PC-3 (cell line): ENCODE measurements at regions not wholly inside any gene's neighbourhood (a gene's known extent, or its start where the extent isn't known, plus 50 kb on each side); places are given as distances from the start of the nearest gene placed in this dataset.

Experiments used
- ATAC-seq: fragments of 200-7000 bp; cut with Tn5 transposase; 2 replicates; pipeline ENCODE4 v1.9.1; 2020; ENCODE audit warnings: mild to moderate bottlenecking, moderate library complexity
- BruUV-seq: library from RNA; stranded (reverse); fragments of 400-500 nt; replicated peaks from 2 replicates; lab custom pipeline; 2021; lab: Mats Ljungman, UMichigan
- CTCF ChIA-PET: fragments of 300-600 bp; sonication (Branson Sonifier 250); formaldehyde crosslinking; loops from one replicate; lab custom pipeline; 2022; ENCODE audit warnings: antibody characterized with exemption; lab: Charles Lee
- POLR2A ChIA-PET: fragments of 300-600 bp; sonication (Branson Sonifier 250); formaldehyde crosslinking; loops from one replicate; lab custom pipeline; 2022; ENCODE audit warnings: antibody characterized with exemption; ENCODE audit not compliant: unreplicated experiment; lab: Charles Lee
- DNase-seq: peaks from one replicate; pipeline ENCODE4 v3.0.0-alpha.2; 2015
- H2AFZ ChIP-seq: fragments of 300-600 bp; sonication (generic); 2 replicates; pipeline ENCODE4 v1.6.0; 2016; ENCODE audit warnings: antibody characterized with exemption, low read length
- H3F3A ChIP-seq: fragments of 300-600 bp; sonication (generic); one replicate; pipeline ENCODE4 v1.6.0; 2017; ENCODE audit warnings: antibody characterized with exemption, low read length, control low read depth, mild to moderate bottlenecking; ENCODE audit not compliant: unreplicated experiment
- H3K27ac ChIP-seq: fragments of 300-600 bp; sonication (generic); 2 replicates; pipeline ENCODE4 v1.5.1; 2016; ENCODE audit warnings: mild to moderate bottlenecking, low read length
- H3K27me3 ChIP-seq: fragments of 300-600 bp; sonication (generic); 2 replicates; pipeline ENCODE4 v1.6.1; 2016; ENCODE audit warnings: low read length, mixed read lengths
- H3K36me3 ChIP-seq: fragments of 300-600 bp; sonication (generic); 2 replicates; pipeline ENCODE4 v1.6.1; 2016; ENCODE audit warnings: low read depth, mixed run types, low read length, mixed read lengths
- H3K4me1 ChIP-seq: fragments of 300-600 bp; sonication (generic); 2 replicates; pipeline ENCODE4 v1.5.1; 2016; ENCODE audit warnings: low read length; ENCODE audit not compliant: insufficient read depth
- H3K4me2 ChIP-seq: fragments of 300-600 bp; sonication (generic); 2 replicates; pipeline ENCODE4 v1.6.0; 2016; ENCODE audit warnings: low read length
- H3K4me3 ChIP-seq: fragments of 300-600 bp; sonication (generic); 2 replicates; pipeline ENCODE4 v1.5.1; 2016; ENCODE audit warnings: mild to moderate bottlenecking, low read length, mixed read lengths
- H3K79me2 ChIP-seq: fragments of 300-600 bp; sonication (generic); 2 replicates; pipeline ENCODE4 v1.6.1; 2017; ENCODE audit warnings: low read length, mixed read lengths
- H3K9ac ChIP-seq: fragments of 300-600 bp; sonication (generic); 2 replicates; pipeline ENCODE4 v1.6.0; 2016; ENCODE audit warnings: mild to moderate bottlenecking, low read length
- H3K9me2 ChIP-seq: fragments of 300-600 bp; sonication (generic); replicated peaks from 2 replicates; pipeline ENCODE4 v1.6.1; 2016; ENCODE audit warnings: mixed run types, low read length, mixed read lengths
- H3K9me3 ChIP-seq: fragments of 300-600 bp; sonication (generic); 2 replicates; pipeline ENCODE4 v1.6.1; 2016; ENCODE audit warnings: low read length, mixed read lengths
- H4K20me1 ChIP-seq: fragments of 300-600 bp; sonication (generic); 2 replicates; pipeline ENCODE4 v1.6.1; 2016; ENCODE audit warnings: low read length, mixed read lengths
- CTCF ChIP-seq: fragments of 300-600 bp; sonication (generic); conservative IDR thresholded peaks from 2 replicates; pipeline ENCODE4 v1.5.1; 2017; ENCODE audit warnings: antibody characterized with exemption, low read depth, mild to moderate bottlenecking, low read length
- EZH2 ChIP-seq: fragments of 300-600 bp; sonication (generic); IDR thresholded peaks from one replicate; pipeline ENCODE4 v1.6.1; 2017; ENCODE audit warnings: antibody characterized with exemption, mild to moderate bottlenecking, low read length; ENCODE audit not compliant: unreplicated experiment
- EZH2phosphoT487 ChIP-seq: fragments of 300-600 bp; sonication (generic); IDR thresholded peaks from 2 replicates; pipeline ENCODE4 v1.6.1; 2018; ENCODE audit warnings: mild to moderate bottlenecking, antibody characterized with exemption, low read length, borderline replicate concordance
- intact Hi-C: fragments of 100-400 bp; cut with micrococcal nuclease; formaldehyde crosslinking; loops from 2 replicates; pipeline ENCODE4 v1.9.0; 2023

DNA sequence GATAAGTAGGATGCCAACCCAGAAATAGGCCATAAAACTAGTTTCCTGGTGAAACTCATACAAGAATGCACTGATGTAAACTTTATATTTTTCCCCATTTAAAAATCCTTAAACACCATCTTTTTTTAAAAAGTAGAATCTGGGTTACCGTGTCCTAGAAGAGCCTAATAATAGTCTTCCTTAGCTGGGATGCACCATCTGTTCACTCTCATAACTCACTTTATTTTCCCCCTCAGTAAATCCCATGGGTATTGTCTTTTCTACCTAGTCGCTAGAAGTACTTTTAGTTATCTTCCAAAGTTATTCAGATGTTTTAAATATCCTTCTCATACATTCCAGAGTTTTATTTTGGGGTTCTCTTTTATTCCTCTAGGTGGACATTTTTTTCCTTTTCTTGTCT lies 250.2 kb downstream of the PLA2G4A start:
- Histone ChIP-seq H3K36me3 (no peaks in the 10 kb centered on the region), H3K4me3 (no peak overlapping the region), H4K20me1 (no peaks in the 10 kb centered on the region), H3F3A (no peaks in the 10 kb centered on the region), H3K27me3 (no peaks in the 10 kb centered on the region), H3K9me3 (no peaks in the 10 kb centered on the region), H3K4me2 (no peak overlapping the region), H2AFZ (no peak overlapping the region), H3K9ac (no peak overlapping the region), H3K79me2 (no peaks in the 10 kb centered on the region), H3K27ac (no peak overlapping the region), H3K4me1 (no peaks in the 10 kb centered on the region), H3K9me2 (no peaks in the 10 kb centered on the region)
- ATAC-seq (no peak), DNase-seq (no peak)
- intact Hi-C loops = no loop called here
- no peak for TF ChIP-seq EZH2phosphoT487
- TF ChIP-seq CTCF = no peak
- no peak for TF ChIP-seq EZH2
- POLR2A ChIA-PET = no interaction called here
- BruUV-seq = no TSS peak
- CTCF ChIA-PET = no interaction called here

DNA sequence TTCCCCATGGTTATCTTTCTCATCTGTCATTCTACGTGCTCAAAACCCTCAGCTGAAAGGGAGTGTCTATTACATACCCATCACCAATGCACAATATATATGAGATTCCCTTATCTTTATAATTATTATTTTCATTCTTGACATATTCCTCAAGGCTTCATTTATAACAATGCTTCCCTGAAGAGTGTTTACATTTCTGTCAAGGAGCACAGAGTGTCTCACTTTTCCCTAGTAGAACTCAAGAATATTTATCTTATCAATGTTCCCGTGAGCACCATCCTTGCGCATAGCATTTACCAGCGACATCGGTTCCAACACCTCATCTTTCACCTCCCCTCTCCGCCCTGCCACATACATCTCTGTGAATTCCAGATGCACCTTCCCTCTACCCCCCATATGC lies 250.6 kb downstream of the PLA2G4A start:
- BruUV-seq = no TSS peak
- CTCF ChIA-PET = no interaction called here

DNA sequence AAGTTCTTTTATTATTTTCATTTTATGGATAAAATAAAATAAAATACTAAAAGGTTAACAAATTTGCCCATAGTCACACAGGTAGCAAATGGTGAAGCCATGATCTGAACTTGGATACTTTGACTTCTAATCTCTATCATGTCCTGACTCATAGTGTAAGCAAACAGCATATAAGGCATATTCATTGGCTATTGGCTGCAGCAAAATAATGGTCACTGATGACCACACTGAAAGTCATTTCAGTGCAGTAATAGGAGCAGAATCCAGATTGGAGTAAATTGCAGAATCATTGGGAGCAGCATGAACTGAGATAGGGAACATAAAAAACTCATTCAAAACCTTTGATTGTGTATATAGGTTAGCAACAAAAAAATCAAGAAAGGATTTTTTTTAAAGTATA lies 262.9 kb downstream of the PLA2G4A start:
- peak; percentile 57; the same call in 1 of the 2 replicates for ATAC-seq
- BruUV-seq = no TSS peak

More for the DNA sequence above, 250.6 kb downstream of the PLA2G4A start:
- no peak overlapping the region for H3K9ac ChIP-seq
- H4K20me1 ChIP-seq = no peaks in the 10 kb centered on the region
- intact Hi-C loops = no loop called here
- no peak for TF ChIP-seq CTCF
- TF ChIP-seq EZH2phosphoT487 = no peak
- no peak overlapping the region for H3K4me3 ChIP-seq
- no peaks in the 10 kb centered on the region for H3F3A ChIP-seq
- no peak overlapping the region for H3K27ac ChIP-seq
- DNase-seq = no peak
- no peaks in the 10 kb centered on the region for H3K79me2 ChIP-seq
- H3K9me3 ChIP-seq = no peaks in the 10 kb centered on the region
- no peaks in the 10 kb centered on the region for H3K36me3 ChIP-seq
- H3K4me1 ChIP-seq = no peaks in the 10 kb centered on the region
- no peak for ATAC-seq
- no peak overlapping the region for H2AFZ ChIP-seq
- POLR2A ChIA-PET = no interaction called here
- no peak overlapping the region for H3K4me2 ChIP-seq
- no peaks in the 10 kb centered on the region for H3K9me2 ChIP-seq
- H3K27me3 ChIP-seq = no peaks in the 10 kb centered on the region

More for the DNA sequence above, 262.9 kb downstream of the PLA2G4A start:
- no peak overlapping the region for H3K4me3 ChIP-seq
- CTCF ChIA-PET = no interaction called here
- H2AFZ ChIP-seq = no peak overlapping the region
- no peaks in the 10 kb centered on the region for H3K36me3 ChIP-seq
- DNase-seq = peak; percentile 57
- peaks cover 7% of the 10 kb centered on the region for H3K4me1 ChIP-seq
- intact Hi-C loops = no loop called here
- no peak overlapping the region for H3K27ac ChIP-seq
- H3K79me2 ChIP-seq = no peaks in the 10 kb centered on the region
- no peaks in the 10 kb centered on the region for H4K20me1 ChIP-seq
- POLR2A ChIA-PET = no interaction called here
- H3K4me2 ChIP-seq = no peak overlapping the region
- no peaks in the 10 kb centered on the region for H3F3A ChIP-seq
- TF ChIP-seq EZH2 (no peak), CTCF (no peak), EZH2phosphoT487 (no peak)
- H3K9me3 ChIP-seq = no peaks in the 10 kb centered on the region
- no peaks in the 10 kb centered on the region for H3K9me2 ChIP-seq
- H3K27me3 ChIP-seq = no peaks in the 10 kb centered on the region
- H3K9ac ChIP-seq = no peak overlapping the region
